ENCODE measurements at regions not wholly inside any gene's neighbourhood (a gene's known extent, or its start where the extent isn't known, plus 50 kb on each side); places are given as distances from the start of the nearest gene placed in this dataset.

GRCh38 chr7:369476-370258, 79.7 kb downstream of the FOXL3 start:
- TF ChIP-seq POLR2AphosphoS5 (IDR thresholded peaks at IDR 0.05): no peak
- peak in 1 of 3 donors; percentile 64 for TF ChIP-seq CTCF (IDR thresholded peaks at IDR 0.05)

Measured in breast epithelium (tissue), 3 donors.